GM12878 (cell line): ENCODE measurements at regions not wholly inside any gene's neighbourhood (a gene's known extent, or its start where the extent isn't known, plus 50 kb on each side); places are given as distances from the start of the nearest gene placed in this dataset.

Experiments
- BHLHE40 ChIP-seq, 2 experiments: fragments of 450-650 bp in 1 of 2; IDR thresholded peaks; 2 replicates each; pipeline ENCODE4 v1.6.1; 2011 to 2017; ENCODE audit warnings: low read depth in 2 of 2, borderline replicate concordance in 1 of 2, improper control_type of control experiment in 1 of 2, low read length in 1 of 2, mild to moderate bottlenecking in 1 of 2
- CHD4 ChIP-seq: fragments of 200-600 bp; sonication (generic); IDR thresholded peaks from 2 replicates; pipeline ENCODE4 v1.6.1; 2016; ENCODE audit warnings: mild to moderate bottlenecking
- CREM ChIP-seq: IDR thresholded peaks from 2 replicates; pipeline ENCODE4 v1.6.1; 2014; ENCODE audit warnings: antibody characterized with exemption, low read depth
- CTCF ChIP-seq, 3 experiments: IDR thresholded peaks in 2 of 3; conservative IDR thresholded peaks in 1 of 3; 2 replicates each; pipeline ENCODE4 v1.5.1; 2011; ENCODE audit warnings: low read depth in 3 of 3, low read length in 3 of 3, mild to moderate bottlenecking in 3 of 3, control low read depth in 2 of 3, moderate library complexity in 2 of 3, inconsistent platforms in 1 of 3, mixed read lengths in 1 of 3; ENCODE audit not compliant: control insufficient read depth in 2 of 3, insufficient read depth in 1 of 3; ENCODE audit errors: extremely low read depth in 1 of 3
- E2F4 ChIP-seq: IDR thresholded peaks from 2 replicates; pipeline ENCODE4 v1.6.1; 2012; ENCODE audit warnings: low read depth, low read length, improper control_type of control experiment
- ELK1 ChIP-seq: IDR thresholded peaks from 2 replicates; pipeline ENCODE4 v1.6.1; 2012; ENCODE audit warnings: low read depth, low read length, improper control_type of control experiment
- FOXM1 ChIP-seq: IDR thresholded peaks from 2 replicates; pipeline ENCODE4 v1.6.1; 2012; ENCODE audit warnings: low read depth, mild to moderate bottlenecking, inconsistent platforms, low read length, moderate library complexity
- MAX ChIP-seq: IDR thresholded peaks from 2 replicates; pipeline ENCODE4 v1.6.1; 2012; ENCODE audit warnings: low read depth, low read length, improper control_type of control experiment
- SUZ12 ChIP-seq: fragments of 200-600 bp; sonication (generic); IDR thresholded peaks from one replicate; pipeline ENCODE4 v1.6.1; 2018; ENCODE audit warnings: antibody characterized with exemption, mild to moderate bottlenecking; ENCODE audit not compliant: unreplicated experiment
- YBX1 ChIP-seq: fragments of 450-650 bp; IDR thresholded peaks from 2 replicates; pipeline ENCODE4 v1.6.1; 2016; ENCODE audit warnings: antibody characterized with exemption
- YY1 ChIP-seq: IDR thresholded peaks from 2 replicates; pipeline ENCODE4 v1.6.1; 2011; ENCODE audit warnings: low read depth, mild to moderate bottlenecking, low read length
- ZNF592 ChIP-seq: fragments of 450-650 bp; IDR thresholded peaks from 2 replicates; pipeline ENCODE4 v1.6.1; 2017; ENCODE audit warnings: mild to moderate bottlenecking, moderate library complexity

- TF ChIP-seq YY1, result no peak
- no peak for TF ChIP-seq E2F4
- TF ChIP-seq ELK1, result no peak
- TF ChIP-seq FOXM1, result no peak
- TF ChIP-seq CREM, result no peak
- TF ChIP-seq SUZ12, result no peak
- no peak for TF ChIP-seq YBX1
- no peak for TF ChIP-seq MAX
- TF ChIP-seq CHD4, result no peak
- TF ChIP-seq CTCF (IDR thresholded peaks at IDR 0.05 in 2 of 3, conservative IDR thresholded peaks at IDR 0.05 in 1 of 3; ENCODE audit: control insufficient read depth in 2 of 3, extremely low read depth in 1 of 3, insufficient read depth in 1 of 3, low read depth in 3 of 3, low read length in 3 of 3), result no peak
- no peak for TF ChIP-seq ZNF592
- no peak for TF ChIP-seq BHLHE40 (IDR thresholded peaks at IDR 0.05; ENCODE audit: borderline replicate concordance in 1 of 2, low read depth in 2 of 2, low read length in 1 of 2)
Observed at GRCh38 chr14:46384611-46385010, 267.0 kb downstream of the RPL10L start.
